C1 segment of cervical spinal cord (tissue), 14 donors: ENCODE measurements at regions not wholly inside any gene's neighbourhood (a gene's known extent, or its start where the extent isn't known, plus 50 kb on each side); places are given as distances from the start of the nearest gene placed in this dataset.

Source experiments
- DNase-seq, 14 donors: peaks; one replicate each; lab custom pipeline; 2025; lab: John Stamatoyannopoulos, UW

GRCh38 chr4:182150645-182151044 lies 92.6 kb upstream of the TENM3 start:
- no peak for DNase-seq

- DNase-seq, result no peak
Observed at GRCh38 chr4:182155806-182156205, 87.4 kb upstream of the TENM3 start.

GRCh38 chr4:182163180-182163579 lies 80.0 kb upstream of the TENM3 start:
- no peak for DNase-seq

GRCh38 chr4:182169572-182169971 lies 73.6 kb upstream of the TENM3 start:
- no peak for DNase-seq

- DNase-seq, result no peak
Observed at GRCh38 chr4:182169987-182170386, 73.2 kb upstream of the TENM3 start.

GRCh38 chr4:182170417-182170935 lies 72.7 kb upstream of the TENM3 start:
- DNase-seq, result no peak

- no peak for DNase-seq
Observed at GRCh38 chr4:182174979-182175378, 68.2 kb upstream of the TENM3 start.

GRCh38 chr4:182175788-182176519 lies 67.2 kb upstream of the TENM3 start:
- DNase-seq, result no peak

GRCh38 chr4:182177166-182177565 lies 66.0 kb upstream of the TENM3 start:
- DNase-seq, result no peak

GRCh38 chr4:182179105-182179504 lies 64.1 kb upstream of the TENM3 start:
- no peak for DNase-seq

- no peak for DNase-seq
Observed at GRCh38 chr4:182179751-182180150, 63.5 kb upstream of the TENM3 start.

- DNase-seq, result no peak
Observed at GRCh38 chr4:182185491-182185890, 57.7 kb upstream of the TENM3 start.

GRCh38 chr4:182187674-182188073 lies 55.5 kb upstream of the TENM3 start:
- DNase-seq, result no peak

- DNase-seq, result no peak
Observed at GRCh38 chr4:182188622-182189021, 54.6 kb upstream of the TENM3 start.

- DNase-seq, result no peak
Observed at GRCh38 chr4:182189103-182189878, 53.9 kb upstream of the TENM3 start.

GRCh38 chr4:182190306-182190705 lies 52.9 kb upstream of the TENM3 start:
- DNase-seq, result no peak

GRCh38 chr4:182192511-182193181 lies 50.6 kb upstream of the TENM3 start:
- no peak for DNase-seq

GRCh38 chr4:182193311-182193710 lies 49.9 kb upstream of the TENM3 start:
- no peak for DNase-seq
